ENCODE measurements at regions not wholly inside any gene's neighbourhood (a gene's known extent, or its start where the extent isn't known, plus 50 kb on each side); places are given as distances from the start of the nearest gene placed in this dataset.

- no peak for TF ChIP-seq CTCF (conservative IDR thresholded peaks at IDR 0.05)
- Histone ChIP-seq H2BK15ac (ENCODE audit: low read depth, low read length) (no peak overlapping the region), H3K79me2 (ENCODE audit: insufficient read depth, low read length) (no peaks in the 10 kb centered on the region), H3K18ac (ENCODE audit: insufficient read length, low read depth, low read length) (no peak overlapping the region), H2BK20ac (ENCODE audit: low read depth, low read length, poor library complexity, severe bottlenecking) (no peak overlapping the region), H3K56ac (ENCODE audit: insufficient read length, low read depth, low read length) (no peak overlapping the region), H3K23ac (ENCODE audit: insufficient read length, low read depth, low read length) (no peak overlapping the region), H3K27ac (ENCODE audit: insufficient read length, low read depth, low read length) (no peak overlapping the region), H3K4me1 (ENCODE audit: insufficient read depth, low read length) (no peaks in the 10 kb centered on the region), H2BK5ac (ENCODE audit: insufficient read length, low read length) (no peak overlapping the region), H2BK12ac (ENCODE audit: insufficient read length, low read depth, low read length) (no peak overlapping the region), H3K4ac (ENCODE audit: low read depth, low read length) (no peak overlapping the region), H3K23me2 (ENCODE audit: insufficient read length, low read depth, low read length, poor library complexity, severe bottlenecking) (no peaks in the 10 kb centered on the region), H3K9me3 (ENCODE audit: control insufficient read depth, low read depth, low read length) (no peaks in the 10 kb centered on the region), H3K27me3 (ENCODE audit: insufficient read depth, low read length) (no peaks in the 10 kb centered on the region), H2AFZ (ENCODE audit: low read length) (no peak overlapping the region), H4K20me1 (ENCODE audit: control insufficient read depth, insufficient read depth, insufficient read length) (no peaks in the 10 kb centered on the region), H4K91ac (ENCODE audit: insufficient read length, low read depth, low read length) (no peak overlapping the region), H3K14ac (ENCODE audit: insufficient read depth, low read length) (no peak overlapping the region), H3T11ph (ENCODE audit: low read length) (no peak overlapping the region), H4K8ac (replicated peaks; ENCODE audit: insufficient read length, low read depth, low read length) (no peak overlapping the region), H3K79me1 (ENCODE audit: insufficient read depth, low read depth, low read length, poor library complexity, severe bottlenecking) (no peaks in the 10 kb centered on the region), H2BK120ac (ENCODE audit: low read depth, low read length, poor library complexity, severe bottlenecking) (no peak overlapping the region), H3K4me2 (ENCODE audit: insufficient read depth, insufficient read length, low read length) (no peak overlapping the region), H3K9ac (ENCODE audit: extremely low read depth, insufficient read length, low read length) (no peak overlapping the region), H4K5ac (ENCODE audit: insufficient read length, low read depth, low read length) (no peak overlapping the region), H2AK5ac (ENCODE audit: insufficient read length, low read length) (no peak overlapping the region)
- Mint-ChIP-seq H3K4me1 (no peaks in the 10 kb centered on the region), H3K9me3 (no peaks in the 10 kb centered on the region), H3K4me3 (no peak overlapping the region), H3K27me3 (ENCODE audit: low read depth) (no peaks in the 10 kb centered on the region; the same call in 1 of the 2 replicates), H3K27ac (no peak overlapping the region), H3K36me3 (ENCODE audit: insufficient read depth in 1 of 3, low read depth in 3 of 3) (no peaks in the 10 kb centered on the region; a peak in 1 of 7 replicates)
- WGBS (ENCODE audit: extremely low coverage, insufficient read length, low lambda C conversion rate) = no CpG with 5 or more reads among the region's 3 CpGs
- DNase-seq = no peak
Observed at GRCh38 chr16:80121522-80121909, 419.3 kb upstream of the DYNLRB2 start.

Data from H9 (cell line).